Stomach (tissue), 8 donors: ENCODE measurements at regions not wholly inside any gene's neighbourhood (a gene's known extent, or its start where the extent isn't known, plus 50 kb on each side); places are given as distances from the start of the nearest gene placed in this dataset.

Experiments
- DNase-seq, 2 donors: peaks; one replicate each; pipeline versions ENCODE4 v3.0.0 to v3.0.0-alpha.2; 2013 to 2019
- H3K27ac ChIP-seq, 5 donors: fragments of 200-600 bp in 4 of 5; sonication (generic) in 4 of 5; one replicate each; pipeline ENCODE4 v1.5.1; 2013 to 2019; ENCODE audit warnings: mild to moderate bottlenecking in 1 of 5, moderate library complexity in 1 of 5
- H3K27me3 ChIP-seq, 3 donors: fragments of 200-600 bp; sonication (generic); one replicate each; pipeline ENCODE4 v1.5.1; 2017 to 2019; ENCODE audit warnings: mixed run types in 1 of 3
- H3K36me3 ChIP-seq, 4 donors: fragments of 200-600 bp; sonication (generic); 1 replicate in 3 of 4; 2 replicates in 1 of 4; pipeline ENCODE4 v1.5.1; 2016 to 2019
- H3K4me1 ChIP-seq, 4 donors: fragments of 200-600 bp; sonication (generic); one replicate each; pipeline ENCODE4 v1.5.1; 2016 to 2019
- H3K4me3 ChIP-seq, 4 donors: fragments of 200-600 bp; sonication (generic) in 3 of 4; one replicate each; pipeline ENCODE4 v1.5.1; 2016 to 2019; ENCODE audit warnings: mild to moderate bottlenecking in 1 of 4
- H3K9me3 ChIP-seq, 4 donors: fragments of 200-600 bp; sonication (generic); one replicate each; pipeline ENCODE4 v1.5.1; 2016 to 2019
- CTCF ChIP-seq, 7 experiments: fragments of 450-650 bp in 4 of 7; fragments of 200-600 bp in 3 of 7; sonication (generic) in 3 of 7; IDR thresholded peaks; one replicate each; pipeline ENCODE4 v1.5.1; 2016 to 2019; ENCODE audit warnings: antibody characterized with exemption in 7 of 7, control low read depth in 2 of 7, mild to moderate bottlenecking in 1 of 7
- EP300 ChIP-seq: sonication (generic); formaldehyde crosslinking; IDR thresholded peaks from one replicate; pipeline ENCODE4 v1.6.1; 2017; ENCODE audit warnings: antibody characterized with exemption
- POLR2A ChIP-seq, 4 donors: fragments of 450-650 bp; IDR thresholded peaks; one replicate each; pipeline ENCODE4 v1.6.1; 2016; ENCODE audit warnings: antibody characterized with exemption in 4 of 4, control low read depth in 2 of 4, mild to moderate bottlenecking in 1 of 4, moderate library complexity in 1 of 4
- POLR2AphosphoS5 ChIP-seq, 3 donors: sonication (generic); formaldehyde crosslinking; IDR thresholded peaks; one replicate each; pipeline ENCODE4 v1.6.1; 2016; ENCODE audit warnings: antibody characterized with exemption in 3 of 3
- WGBS, 5 donors: extraction: QIAGEN DNeasy Blood & Tissue Kit in 3 of 5; methylation state at CpG; one replicate each; pipeline versions ENCODE4 v1.1.5 to v1.1.7; 2013 to 2018; 5-methylcytosine and 5-hydroxymethylcytosine counted together
- intact Hi-C: fragments of 100-400 bp; cut with DNase I; formaldehyde crosslinking; loops from one replicate; pipeline ENCODE4 v1.15.1; 2023; ENCODE audit warnings: low total_unique reads
- donor health status: healthy with polysubstance abuse.
- donor health status: Bipolar disorder and iron deficiency.
- donor health status: healthy.

GRCh38 chr1:22196041-22196440 is 53.1 kb upstream of the WNT4 start:
- intact Hi-C loops: no loop called here
- no peaks in the 10 kb centered on the region for H3K9me3 ChIP-seq
- H3K4me3 ChIP-seq: no peak overlapping the region
- TF ChIP-seq CTCF (IDR thresholded peaks at IDR 0.05) (no peak), POLR2AphosphoS5 (IDR thresholded peaks at IDR 0.05) (no peak), EP300 (no peak), POLR2A (IDR thresholded peaks at IDR 0.05) (no peak)
- DNase-seq: no peak
- 76 to 88% (median 83%) methylated on average over 3 of the region's 3 CpGs for WGBS, 5 donors
- no peaks in the 10 kb centered on the region for H3K36me3 ChIP-seq
- no peaks in the 10 kb centered on the region for H3K27me3 ChIP-seq
- no peaks in the 10 kb centered on the region for H3K4me1 ChIP-seq
- H3K27ac ChIP-seq: no peak overlapping the region

DNA sequence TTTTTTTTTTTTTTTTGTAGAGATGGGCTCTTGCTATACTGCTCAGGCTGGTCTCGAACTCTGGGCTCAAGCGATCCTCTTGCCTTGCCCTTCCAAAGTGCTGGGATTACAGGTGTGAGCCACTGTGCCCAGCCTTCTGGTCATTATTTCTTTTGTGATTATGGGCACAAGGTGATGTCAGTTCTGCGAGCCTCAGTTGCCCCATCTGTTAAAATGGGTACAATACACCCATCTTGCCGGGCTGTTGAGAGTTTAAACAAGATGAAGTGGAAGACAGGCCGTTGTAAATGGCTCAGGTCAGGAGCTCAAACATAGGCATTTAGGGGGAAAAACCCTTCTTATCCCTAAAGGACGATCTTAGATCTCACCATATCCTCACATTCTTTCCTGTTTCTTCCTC is 53.7 kb upstream of the WNT4 start:
- no peak overlapping the region for H3K27ac ChIP-seq
- H3K4me3 ChIP-seq: no peak overlapping the region
- no peaks in the 10 kb centered on the region for H3K4me1 ChIP-seq
- H3K27me3 ChIP-seq: no peaks in the 10 kb centered on the region
- TF ChIP-seq CTCF (IDR thresholded peaks at IDR 0.05) (no peak), POLR2AphosphoS5 (IDR thresholded peaks at IDR 0.05) (no peak), POLR2A (IDR thresholded peaks at IDR 0.05) (no peak), EP300 (no peak)
- no peak for DNase-seq
- no peaks in the 10 kb centered on the region for H3K36me3 ChIP-seq
- 87 to 91% (median 88%) methylated on average over 6 of the region's 6 CpGs for WGBS, 5 donors
- intact Hi-C loops: no loop called here
- H3K9me3 ChIP-seq: no peaks in the 10 kb centered on the region

DNA sequence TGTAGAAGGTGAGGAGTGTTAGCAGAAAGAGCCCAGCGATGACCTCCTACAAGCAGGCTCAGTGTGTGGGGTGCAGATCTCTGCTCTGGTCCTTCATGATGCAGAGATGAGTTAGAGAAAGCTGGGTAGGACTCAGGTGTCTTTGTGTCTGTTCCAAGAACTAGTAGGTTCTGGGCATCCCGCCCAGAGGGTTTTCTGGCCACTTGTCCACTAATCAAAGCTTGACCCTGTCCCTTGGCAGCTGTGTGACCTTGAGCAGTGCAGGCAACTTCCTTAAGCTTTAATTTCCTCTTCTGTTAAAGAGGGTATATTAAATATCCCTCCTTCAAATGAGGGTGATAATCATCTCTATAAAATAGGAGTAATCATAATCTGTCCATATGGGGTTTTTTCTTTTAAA is 54.7 kb upstream of the WNT4 start:
- peak in 1 of 2 donors; percentile 67 for DNase-seq
- H3K27me3 ChIP-seq: no peaks in the 10 kb centered on the region
- no peak overlapping the region for H3K27ac ChIP-seq
- H3K36me3 ChIP-seq: no peaks in the 10 kb centered on the region
- H3K9me3 ChIP-seq: no peaks in the 10 kb centered on the region
- 62 to 81% (median 66%) methylated on average over 2 of the region's 2 CpGs for WGBS, 5 donors
- H3K4me1 ChIP-seq: no peaks in the 10 kb centered on the region
- TF ChIP-seq POLR2AphosphoS5 (IDR thresholded peaks at IDR 0.05) (no peak), EP300 (no peak), CTCF (IDR thresholded peaks at IDR 0.05) (no peak), POLR2A (IDR thresholded peaks at IDR 0.05) (no peak)
- no peak overlapping the region for H3K4me3 ChIP-seq
- intact Hi-C loops: no loop called here

GRCh38 chr1:22201023-22201422 is 58.1 kb upstream of the WNT4 start:
- H3K9me3 ChIP-seq: no peaks in the 10 kb centered on the region
- no peak for TF ChIP-seq POLR2A (IDR thresholded peaks at IDR 0.05)
- TF ChIP-seq POLR2AphosphoS5 (IDR thresholded peaks at IDR 0.05): no peak
- no peak for TF ChIP-seq EP300
- no peak for TF ChIP-seq CTCF (IDR thresholded peaks at IDR 0.05)
- no peak for DNase-seq
- 40 to 59% (median 51%) methylated on average over 1 of the region's 1 CpG for whole genome bisulfite sequencing, 5 donors
- no peak overlapping the region for H3K4me3 ChIP-seq
- intact Hi-C loops: no loop called here
- no peaks in the 10 kb centered on the region for H3K36me3 ChIP-seq
- H3K27me3 ChIP-seq: no peaks in the 10 kb centered on the region
- H3K27ac ChIP-seq: no peak overlapping the region
- H3K4me1 ChIP-seq: peaks cover 10 to 13% (median 11%) of the 10 kb centered on the region in 4 donors
